Lower leg skin (tissue), 4 donors: ENCODE measurements at regions not wholly inside any gene's neighbourhood (a gene's known extent, or its start where the extent isn't known, plus 50 kb on each side); places are given as distances from the start of the nearest gene placed in this dataset.

Experiments
- DNase-seq, 2 donors: peaks; one replicate each; pipeline ENCODE4 v3.0.0-alpha.2; 2019; ENCODE audit warnings: low spot score in 2 of 2
- H3K4me3 ChIP-seq: fragments of 200-600 bp; sonication (generic); 2 replicates; pipeline ENCODE4 v1.5.1; 2017; ENCODE audit warnings: mild to moderate bottlenecking, low read depth; ENCODE audit not compliant: poor library complexity, severe bottlenecking
- POLR2A ChIP-seq, 2 donors: fragments of 450-650 bp; IDR thresholded peaks; one replicate each; pipeline ENCODE4 v1.6.1; 2016 to 2017; ENCODE audit warnings: antibody characterized with exemption in 2 of 2, mild to moderate bottlenecking in 1 of 2, moderate library complexity in 1 of 2
- WGBS, 2 donors: methylation state at CpG; one replicate each; pipeline ENCODE4 v1.1.5; 2018; 5-methylcytosine and 5-hydroxymethylcytosine counted together
- intact Hi-C: fragments of 100-400 bp; cut with DNase I; formaldehyde crosslinking; loops from one replicate; pipeline ENCODE4 v1.15.0; 2023; ENCODE audit warnings: low total_unique reads
- TF ChIP-seq, protein P1 (sequence below), 3 donors: fragments of 450-650 bp; IDR thresholded peaks; one replicate each; pipeline ENCODE4 v1.5.1; 2016; ENCODE audit warnings: antibody characterized with exemption in 3 of 3, mild to moderate bottlenecking in 3 of 3, moderate library complexity in 2 of 3

DNA sequence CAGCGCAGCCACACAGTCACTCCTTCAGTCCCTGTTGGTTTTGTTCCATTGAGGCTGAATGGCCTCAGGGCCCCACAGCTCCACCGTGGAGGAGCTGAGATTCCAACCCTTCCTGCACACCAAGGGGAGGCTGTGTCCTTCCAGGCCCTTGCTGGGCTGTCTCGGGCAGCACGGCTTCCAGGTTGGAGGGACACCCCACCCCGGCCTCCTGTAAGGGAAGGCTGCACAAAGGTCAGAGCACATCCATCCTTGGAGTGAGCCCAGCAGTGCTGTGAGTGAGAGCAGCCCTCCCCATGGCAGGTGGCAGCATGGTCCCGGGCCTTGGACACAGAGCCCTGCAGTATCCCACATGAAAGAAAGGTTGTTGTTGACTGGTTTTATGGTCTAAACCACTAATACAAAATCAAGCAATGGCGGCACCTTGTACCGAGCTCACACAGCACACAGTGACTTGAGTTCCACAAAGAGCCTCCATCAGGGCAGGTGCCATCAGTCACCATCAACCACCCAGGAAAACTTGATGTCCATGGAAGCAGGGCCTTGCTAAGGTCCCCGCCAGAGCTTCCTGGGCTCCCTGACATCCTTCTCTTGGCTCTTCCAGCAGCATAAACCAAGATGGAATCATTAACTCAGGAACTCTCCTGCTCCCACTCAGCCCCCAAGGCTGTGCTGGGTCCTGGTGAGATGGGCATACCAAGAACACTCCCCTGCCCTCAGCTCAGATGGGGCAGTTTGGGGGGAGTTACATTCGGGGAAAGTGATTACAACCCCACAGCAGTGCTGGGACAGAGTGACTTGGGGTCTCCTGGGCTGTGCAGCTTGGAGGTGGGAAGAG, 1500.4 kb downstream of the TBC1D22A start:
- H3K4me3 ChIP-seq = no peak overlapping the region
- TF ChIP-seq POLR2A (IDR thresholded peaks at IDR 0.05) = no peak
- TF ChIP-seq, protein P1, sequence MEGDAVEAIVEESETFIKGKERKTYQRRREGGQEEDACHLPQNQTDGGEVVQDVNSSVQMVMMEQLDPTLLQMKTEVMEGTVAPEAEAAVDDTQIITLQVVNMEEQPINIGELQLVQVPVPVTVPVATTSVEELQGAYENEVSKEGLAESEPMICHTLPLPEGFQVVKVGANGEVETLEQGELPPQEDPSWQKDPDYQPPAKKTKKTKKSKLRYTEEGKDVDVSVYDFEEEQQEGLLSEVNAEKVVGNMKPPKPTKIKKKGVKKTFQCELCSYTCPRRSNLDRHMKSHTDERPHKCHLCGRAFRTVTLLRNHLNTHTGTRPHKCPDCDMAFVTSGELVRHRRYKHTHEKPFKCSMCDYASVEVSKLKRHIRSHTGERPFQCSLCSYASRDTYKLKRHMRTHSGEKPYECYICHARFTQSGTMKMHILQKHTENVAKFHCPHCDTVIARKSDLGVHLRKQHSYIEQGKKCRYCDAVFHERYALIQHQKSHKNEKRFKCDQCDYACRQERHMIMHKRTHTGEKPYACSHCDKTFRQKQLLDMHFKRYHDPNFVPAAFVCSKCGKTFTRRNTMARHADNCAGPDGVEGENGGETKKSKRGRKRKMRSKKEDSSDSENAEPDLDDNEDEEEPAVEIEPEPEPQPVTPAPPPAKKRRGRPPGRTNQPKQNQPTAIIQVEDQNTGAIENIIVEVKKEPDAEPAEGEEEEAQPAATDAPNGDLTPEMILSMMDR (IDR thresholded peaks at IDR 0.05) = no peak
- DNase-seq = peak in 1 of 2 donors; percentile 59
- intact Hi-C loops = no loop called here
- WGBS, 2 donors = 82 to 92% methylated on average over 6 to 10 of the region's 10 CpGs

DNA sequence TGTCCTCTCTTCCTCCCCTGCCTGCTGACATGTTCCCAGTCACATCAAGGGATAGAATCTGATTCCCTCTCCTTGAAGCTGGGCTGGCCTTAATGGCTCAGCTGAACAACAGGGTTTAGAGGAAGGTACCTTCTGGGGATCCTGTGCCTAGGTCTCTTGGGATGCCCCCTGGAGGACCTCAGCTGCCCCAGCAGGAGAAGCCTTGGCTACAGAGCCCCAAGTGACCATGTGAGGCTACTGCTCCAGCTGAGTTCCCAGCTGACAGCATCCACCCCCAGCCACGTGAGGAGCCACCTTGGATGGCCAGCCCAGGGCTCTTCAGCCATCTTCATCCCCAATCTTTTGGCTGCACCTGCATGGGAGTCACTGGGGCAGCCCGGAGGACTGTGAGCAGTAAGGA, 1499.3 kb downstream of the TBC1D22A start:
- WGBS, 2 donors = 69 to 72% methylated on average over 2 of the region's 2 CpGs
- intact Hi-C loops = no loop called here
- peak in 1 of 2 donors; percentile 46 for DNase-seq
- no peak overlapping the region for H3K4me3 ChIP-seq
- TF ChIP-seq POLR2A (IDR thresholded peaks at IDR 0.05) = no peak
- TF ChIP-seq, protein P1 (IDR thresholded peaks at IDR 0.05) = no peak

DNA sequence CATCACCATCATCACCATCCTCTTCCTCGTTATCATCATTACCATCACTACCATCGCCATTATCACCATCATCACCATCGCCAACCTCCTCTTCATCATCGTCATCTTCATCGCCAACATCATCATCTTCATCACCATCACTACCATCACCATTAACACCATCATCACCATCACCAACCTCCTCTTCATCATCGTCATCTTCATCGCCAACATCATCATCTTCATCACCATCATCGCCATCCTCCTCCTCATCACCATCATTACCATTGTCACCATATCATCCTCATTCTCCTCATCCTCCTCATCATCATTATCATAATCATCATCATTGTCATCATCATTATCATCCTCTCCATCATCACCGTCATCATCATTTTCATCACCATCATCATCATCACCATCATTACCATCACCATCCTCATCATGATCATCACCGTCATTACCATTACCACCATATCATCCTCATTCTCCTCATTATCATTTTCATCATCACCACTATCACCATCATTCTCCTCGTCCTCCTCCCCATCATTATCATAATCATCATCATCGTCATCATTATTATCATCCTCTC, 1498.7 kb downstream of the TBC1D22A start:
- intact Hi-C loops = no loop called here
- H3K4me3 ChIP-seq = no peak overlapping the region
- DNase-seq = no peak
- TF ChIP-seq, protein P1 (IDR thresholded peaks at IDR 0.05) = no peak
- TF ChIP-seq POLR2A (IDR thresholded peaks at IDR 0.05) = no peak
- WGBS, 2 donors = 97 to 98% methylated on average over 12 of the region's 12 CpGs

DNA sequence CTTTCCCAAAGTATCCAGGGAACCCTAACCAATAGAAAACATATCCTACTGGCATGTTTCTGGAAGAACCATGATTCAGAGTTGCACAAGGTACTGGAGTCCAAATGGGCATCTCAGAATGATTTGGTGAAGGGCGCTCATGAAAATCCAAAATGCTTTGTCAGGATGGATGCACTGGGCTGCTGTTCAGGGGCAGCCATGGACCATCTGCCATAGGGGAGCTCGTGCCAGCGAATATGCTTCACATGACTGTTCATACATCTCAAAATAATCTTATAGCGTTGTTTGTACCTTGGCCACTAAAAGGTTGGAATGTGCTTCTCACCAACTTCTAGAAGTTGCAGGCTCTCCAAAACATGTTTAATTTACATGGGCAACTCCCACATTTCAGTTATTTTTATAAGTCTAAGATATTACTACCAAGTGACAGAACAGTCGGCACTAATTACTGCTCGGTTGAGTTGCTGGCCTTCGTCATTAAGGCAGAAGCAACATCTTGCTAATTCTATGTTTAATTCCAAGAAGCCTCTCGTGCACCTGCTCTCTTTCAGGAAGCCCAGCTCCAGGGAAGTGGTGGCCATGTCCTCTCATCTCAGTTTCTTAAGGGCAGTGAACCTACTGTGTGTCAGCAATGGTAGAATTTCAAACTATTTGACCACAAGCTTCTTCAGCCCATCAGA, 1497.7 kb downstream of the TBC1D22A start:
- intact Hi-C loops = no loop called here
- DNase-seq = peak in 1 of 2 donors; percentile 17
- H3K4me3 ChIP-seq = no peak overlapping the region
- 91 to 93% methylated on average over 8 of the region's 8 CpGs for WGBS, 2 donors
- TF ChIP-seq POLR2A (IDR thresholded peaks at IDR 0.05) = no peak
- TF ChIP-seq, protein P1 (IDR thresholded peaks at IDR 0.05) = no peak

DNA sequence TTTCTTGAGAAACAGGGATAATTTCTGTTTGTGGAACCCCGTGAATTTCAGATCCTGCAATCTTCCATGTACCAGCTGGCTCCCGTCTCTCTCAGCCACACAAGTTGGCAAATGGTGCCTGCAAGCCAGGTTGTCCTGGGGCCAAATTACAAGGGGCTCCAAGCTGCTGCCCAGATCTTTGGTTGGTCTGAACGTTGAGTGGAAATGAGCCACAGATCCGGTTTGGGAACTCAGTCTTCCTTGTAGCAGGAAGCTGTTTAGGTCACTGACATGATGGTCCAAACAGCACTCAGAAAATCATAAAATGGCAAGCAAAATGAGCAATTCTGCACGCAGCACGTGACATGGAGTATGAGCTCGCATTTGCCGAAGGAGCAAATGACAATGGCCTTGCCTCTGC, 1496.4 kb downstream of the TBC1D22A start:
- H3K4me3 ChIP-seq = no peak overlapping the region
- peak in 1 of 2 donors; percentile 46 for DNase-seq
- intact Hi-C loops = no loop called here
- TF ChIP-seq, protein P1 (IDR thresholded peaks at IDR 0.05) = no peak
- no peak for TF ChIP-seq POLR2A (IDR thresholded peaks at IDR 0.05)
- WGBS, 2 donors = 82 to 84% methylated on average over 8 of the region's 8 CpGs
